ENCODE measurements at regions not wholly inside any gene's neighbourhood (a gene's known extent, or its start where the extent isn't known, plus 50 kb on each side); places are given as distances from the start of the nearest gene placed in this dataset.

DNA sequence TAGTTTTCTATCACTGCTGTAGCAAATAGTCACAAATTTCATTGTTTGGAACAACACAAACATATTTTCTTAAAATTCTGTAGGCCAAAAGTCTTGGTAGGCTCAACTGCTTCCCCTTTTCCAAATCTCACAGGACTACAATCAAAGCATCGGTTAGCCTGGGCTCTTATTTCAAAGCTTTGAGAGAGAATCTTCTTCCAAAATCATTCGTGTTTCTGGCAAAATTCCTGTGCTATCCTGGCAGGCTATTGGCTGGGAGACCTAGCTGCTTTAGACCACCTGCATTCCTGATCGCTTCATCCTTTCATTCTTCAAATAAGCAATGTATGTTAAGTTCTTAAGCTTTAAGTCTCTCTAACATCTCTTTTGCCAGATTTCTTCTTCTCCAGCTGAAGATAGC lies 629.8 kb upstream of the CDH18 start:
- DNase-seq = no peak

DNA sequence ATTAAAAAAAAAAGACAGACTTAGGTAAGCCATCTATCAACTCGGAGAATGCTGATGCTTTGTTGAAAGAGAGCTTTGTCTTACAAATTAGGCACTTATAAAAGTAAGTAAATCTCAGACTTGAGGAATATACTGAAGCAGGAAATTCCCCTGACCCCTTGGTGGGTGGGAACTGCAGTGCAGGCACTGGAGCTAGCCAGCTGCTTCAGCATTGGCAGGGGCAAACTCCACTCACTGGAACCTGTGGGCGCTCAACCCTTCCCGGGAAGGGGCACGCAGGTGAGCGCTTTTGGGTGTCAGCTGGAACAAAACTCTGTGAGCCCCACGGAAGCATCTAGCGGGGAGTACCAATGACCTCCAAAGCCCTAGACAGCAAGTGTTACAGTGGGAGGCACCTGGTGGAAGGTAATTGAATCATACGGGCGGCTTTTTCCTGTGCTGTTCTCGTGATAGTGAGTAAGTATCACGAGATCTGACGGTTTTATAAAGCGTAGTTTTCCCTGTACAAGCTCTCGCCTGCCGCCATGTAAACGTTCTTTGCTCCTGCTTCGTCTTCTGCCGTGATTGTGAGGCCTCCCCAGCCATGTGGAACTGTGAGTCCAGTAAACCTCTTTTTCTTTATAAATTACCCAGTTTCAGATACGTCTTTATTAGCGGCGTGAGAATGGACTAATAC lies 628.0 kb upstream of the CDH18 start:
- Mint-ChIP-seq H3K27me3 (ENCODE audit: low read depth, poor library complexity) (no peaks in the 10 kb centered on the region), H3K9me3 (peaks cover 4% of the 10 kb centered on the region), H3K4me3 (no peak overlapping the region), H3K36me3 (ENCODE audit: low read depth) (no peaks in the 10 kb centered on the region), H3K4me1 (no peaks in the 10 kb centered on the region), H3K27ac (no peak overlapping the region)
- no peak for DNase-seq
- TF ChIP-seq, protein P1, sequence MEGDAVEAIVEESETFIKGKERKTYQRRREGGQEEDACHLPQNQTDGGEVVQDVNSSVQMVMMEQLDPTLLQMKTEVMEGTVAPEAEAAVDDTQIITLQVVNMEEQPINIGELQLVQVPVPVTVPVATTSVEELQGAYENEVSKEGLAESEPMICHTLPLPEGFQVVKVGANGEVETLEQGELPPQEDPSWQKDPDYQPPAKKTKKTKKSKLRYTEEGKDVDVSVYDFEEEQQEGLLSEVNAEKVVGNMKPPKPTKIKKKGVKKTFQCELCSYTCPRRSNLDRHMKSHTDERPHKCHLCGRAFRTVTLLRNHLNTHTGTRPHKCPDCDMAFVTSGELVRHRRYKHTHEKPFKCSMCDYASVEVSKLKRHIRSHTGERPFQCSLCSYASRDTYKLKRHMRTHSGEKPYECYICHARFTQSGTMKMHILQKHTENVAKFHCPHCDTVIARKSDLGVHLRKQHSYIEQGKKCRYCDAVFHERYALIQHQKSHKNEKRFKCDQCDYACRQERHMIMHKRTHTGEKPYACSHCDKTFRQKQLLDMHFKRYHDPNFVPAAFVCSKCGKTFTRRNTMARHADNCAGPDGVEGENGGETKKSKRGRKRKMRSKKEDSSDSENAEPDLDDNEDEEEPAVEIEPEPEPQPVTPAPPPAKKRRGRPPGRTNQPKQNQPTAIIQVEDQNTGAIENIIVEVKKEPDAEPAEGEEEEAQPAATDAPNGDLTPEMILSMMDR (IDR thresholded peaks at IDR 0.05) = no peak

More for the DNA sequence above, 629.8 kb upstream of the CDH18 start:
- Mint-ChIP-seq H3K4me1 (no peaks in the 10 kb centered on the region), H3K4me3 (no peak overlapping the region), H3K36me3 (ENCODE audit: low read depth) (no peaks in the 10 kb centered on the region), H3K27ac (no peak overlapping the region), H3K9me3 (peaks cover 4% of the 10 kb centered on the region), H3K27me3 (ENCODE audit: low read depth, poor library complexity) (no peaks in the 10 kb centered on the region)
- TF ChIP-seq, protein P1 (IDR thresholded peaks at IDR 0.05) = no peak

DNA sequence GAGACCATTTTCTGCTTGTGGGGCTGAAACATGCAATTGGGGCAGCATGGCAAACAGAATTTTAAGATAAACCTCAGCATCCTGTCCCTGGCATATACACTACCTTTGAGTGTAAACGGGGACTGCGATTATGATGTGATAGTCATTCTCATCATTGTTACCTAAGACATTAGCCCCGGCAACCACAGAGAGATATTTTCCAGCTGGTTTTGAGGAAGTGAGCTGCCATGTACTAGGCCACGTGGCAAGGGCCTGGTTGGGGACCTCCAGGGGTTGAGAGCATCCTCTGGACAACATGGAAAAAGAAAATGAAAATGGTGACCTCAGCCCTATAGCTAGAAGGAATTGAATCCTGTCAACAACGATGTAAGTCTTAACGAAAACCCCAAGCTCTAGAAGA lies 623.6 kb upstream of the CDH18 start:
- Mint-ChIP-seq H3K9me3 (peaks cover 4% of the 10 kb centered on the region), H3K4me3 (no peak overlapping the region), H3K4me1 (no peaks in the 10 kb centered on the region), H3K27me3 (ENCODE audit: low read depth, poor library complexity) (no peaks in the 10 kb centered on the region), H3K36me3 (ENCODE audit: low read depth) (no peaks in the 10 kb centered on the region), H3K27ac (no peak overlapping the region)
- TF ChIP-seq, protein P1 (IDR thresholded peaks at IDR 0.05) = no peak
- DNase-seq = no peak

DNA sequence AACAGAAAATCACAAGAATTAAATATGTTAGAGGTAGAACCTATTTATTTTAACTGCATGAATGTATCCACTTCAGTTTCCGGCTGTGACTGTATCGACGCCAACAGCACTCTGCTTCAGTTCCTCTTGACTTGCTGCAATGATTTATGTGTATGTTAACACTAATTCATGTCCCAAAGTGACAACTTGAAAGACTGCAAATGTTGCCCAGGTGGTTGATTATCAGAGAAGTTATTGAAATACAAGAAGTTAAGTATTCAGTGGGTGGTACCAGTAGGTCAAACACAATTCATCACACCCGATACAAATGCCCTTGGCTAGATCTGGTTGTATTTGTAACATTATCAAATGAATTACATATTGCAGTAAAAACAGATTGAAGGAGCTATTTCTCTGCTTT lies 622.7 kb upstream of the CDH18 start:
- DNase-seq = no peak
- Mint-ChIP-seq H3K9me3 (peaks cover 4% of the 10 kb centered on the region), H3K4me1 (no peaks in the 10 kb centered on the region), H3K36me3 (ENCODE audit: low read depth) (no peaks in the 10 kb centered on the region), H3K27ac (no peak overlapping the region), H3K4me3 (no peak overlapping the region), H3K27me3 (ENCODE audit: low read depth, poor library complexity) (no peaks in the 10 kb centered on the region)
- TF ChIP-seq, protein P1 (IDR thresholded peaks at IDR 0.05) = no peak

DNA sequence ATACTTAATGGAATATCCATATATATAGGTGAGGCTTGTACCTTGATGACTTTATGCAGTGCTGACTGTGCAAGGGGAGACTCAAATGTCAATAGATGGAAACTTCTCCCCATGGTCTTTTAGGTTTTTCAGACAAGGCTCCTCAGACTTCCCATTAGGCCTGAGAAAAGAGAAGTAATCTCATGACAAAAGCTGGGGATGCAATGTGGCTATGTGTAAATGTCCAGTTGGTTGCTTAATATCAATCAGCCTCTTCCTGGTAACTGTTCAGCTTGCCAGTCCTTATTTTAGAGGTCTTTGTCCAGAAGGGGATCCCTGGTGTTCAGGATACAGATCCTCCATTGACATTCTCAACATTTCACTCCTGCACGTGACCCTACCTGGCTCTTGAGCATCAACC lies 621.1 kb upstream of the CDH18 start:
- H3K36me3 Mint-ChIP-seq (ENCODE audit: low read depth) = no peaks in the 10 kb centered on the region
- H3K9me3 Mint-ChIP-seq = peaks cover 4% of the 10 kb centered on the region
- no peaks in the 10 kb centered on the region for H3K4me1 Mint-ChIP-seq
- TF ChIP-seq, protein P1 (IDR thresholded peaks at IDR 0.05) = no peak
- no peaks in the 10 kb centered on the region for H3K27me3 Mint-ChIP-seq (ENCODE audit: low read depth, poor library complexity)
- no peak overlapping the region for H3K27ac Mint-ChIP-seq
- no peak for DNase-seq
- H3K4me3 Mint-ChIP-seq = no peak overlapping the region

DNA sequence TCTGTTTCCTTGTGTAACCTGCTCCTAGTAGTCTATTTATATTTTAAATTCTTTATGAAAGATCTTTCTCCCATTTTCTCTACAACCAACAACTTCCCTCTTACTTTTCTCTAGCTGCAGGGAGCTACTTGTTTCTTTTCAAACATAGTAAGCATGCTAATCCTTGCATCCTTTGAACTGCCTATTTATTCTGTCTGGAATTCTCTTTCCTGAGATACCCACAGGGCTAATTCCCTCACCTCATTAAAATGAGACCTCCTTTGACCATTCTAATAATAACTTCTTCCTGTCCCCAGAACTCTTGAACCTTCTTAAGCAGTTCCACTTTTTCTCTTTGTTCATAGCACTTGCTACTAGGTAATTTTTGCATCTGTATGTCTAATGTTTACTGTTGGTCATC lies 620.6 kb upstream of the CDH18 start:
- no peak overlapping the region for H3K4me3 Mint-ChIP-seq
- TF ChIP-seq, protein P1 (IDR thresholded peaks at IDR 0.05) = no peak
- no peak for DNase-seq
- H3K36me3 Mint-ChIP-seq (ENCODE audit: low read depth) = no peaks in the 10 kb centered on the region
- H3K27me3 Mint-ChIP-seq (ENCODE audit: low read depth, poor library complexity) = no peaks in the 10 kb centered on the region
- H3K27ac Mint-ChIP-seq = no peak overlapping the region
- no peaks in the 10 kb centered on the region for H3K4me1 Mint-ChIP-seq
- H3K9me3 Mint-ChIP-seq = peaks cover 4% of the 10 kb centered on the region
